GM21360 (cell line): ENCODE measurements at regions not wholly inside any gene's neighbourhood (a gene's known extent, or its start where the extent isn't known, plus 50 kb on each side); places are given as distances from the start of the nearest gene placed in this dataset.

ENCODE experiments used
- ATAC-seq: cut with Tn5 transposase; IDR thresholded peaks from one replicate; pipeline ENCODE4 v1.9.1; 2021; ENCODE audit warnings: mild to moderate bottlenecking, moderate library complexity; ENCODE audit not compliant: unreplicated experiment

DNA sequence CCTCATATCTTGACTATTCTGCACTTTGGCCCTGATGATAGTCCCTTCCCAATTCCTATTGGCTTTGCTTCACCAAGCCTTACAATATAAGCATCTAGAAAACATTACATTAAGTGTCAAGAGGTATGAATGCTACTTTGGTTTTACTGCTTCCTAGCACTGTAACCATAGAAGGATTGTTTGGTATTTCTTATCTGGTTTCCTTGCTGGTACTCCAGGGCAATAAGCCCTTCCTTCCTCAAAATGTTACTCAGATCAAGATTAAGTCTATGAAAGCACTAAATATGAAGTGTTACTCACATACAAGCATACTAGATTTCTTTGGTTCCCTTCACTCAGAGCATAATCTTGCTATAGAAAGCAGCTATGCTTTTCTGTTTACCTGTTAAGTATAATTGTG, 492.5 kb downstream of the ETV1 start:
- no peak for ATAC-seq

GRCh38 chr7:13508586-13508985, 480.9 kb downstream of the ETV1 start:
- no peak for ATAC-seq

- ATAC-seq: no peak
These were observed 470.7 kb downstream of the ETV1 start for GRCh38 chr7:13518738-13519137.

- ATAC-seq: no peak
These were observed 465.4 kb downstream of the ETV1 start for GRCh38 chr7:13524076-13524475.

DNA sequence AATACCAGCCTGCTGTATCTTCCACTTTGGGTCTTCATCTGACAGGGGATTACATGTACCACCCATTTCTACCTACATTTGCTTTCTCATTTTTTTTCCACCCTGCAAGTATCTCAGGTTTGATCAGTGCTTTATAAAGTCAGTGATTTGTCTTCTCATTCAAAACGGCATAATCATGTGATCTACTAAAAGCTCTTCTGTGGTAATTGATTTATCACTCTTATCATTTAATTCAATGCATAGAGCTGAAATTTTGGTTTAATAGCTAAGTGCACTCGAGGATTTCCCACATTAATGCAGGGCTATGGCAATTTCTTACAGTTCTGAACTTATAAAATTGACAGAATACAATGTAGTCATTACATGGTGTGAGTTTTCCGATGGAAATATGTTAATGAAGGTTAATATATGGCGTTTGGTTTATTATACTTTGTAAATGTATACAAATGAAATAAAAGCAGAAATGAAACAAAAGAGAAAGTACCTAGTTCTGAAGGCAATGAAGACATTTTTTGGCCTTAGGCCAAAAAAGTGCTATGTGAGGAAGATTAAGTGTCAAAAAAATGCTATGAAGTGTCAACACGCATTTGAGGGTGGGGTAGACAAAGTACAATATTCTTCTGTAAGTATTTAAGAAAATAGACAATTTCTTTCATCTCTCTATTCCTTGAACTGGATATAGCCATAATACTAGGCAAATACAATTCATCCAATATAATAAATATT, 457.3 kb downstream of the ETV1 start:
- no peak for ATAC-seq

DNA sequence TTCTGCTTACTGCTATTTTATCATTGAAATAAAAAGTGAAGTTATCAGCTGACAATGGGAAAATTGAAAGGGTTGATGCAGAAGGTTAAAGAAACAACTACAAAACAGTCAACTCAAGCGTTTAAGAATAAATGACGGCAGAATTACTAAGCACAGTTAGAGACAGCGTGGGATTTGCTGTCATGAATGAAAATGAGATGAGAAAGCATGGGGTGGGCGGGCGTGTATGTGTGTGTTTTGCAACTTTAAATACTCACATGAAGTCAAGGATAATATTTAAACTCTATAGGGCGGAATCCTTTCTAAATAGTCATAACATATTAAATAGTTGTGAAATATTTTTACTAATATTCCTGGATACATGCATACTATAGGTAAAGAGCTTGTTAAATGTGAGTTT, 450.8 kb downstream of the ETV1 start:
- ATAC-seq: no peak

DNA sequence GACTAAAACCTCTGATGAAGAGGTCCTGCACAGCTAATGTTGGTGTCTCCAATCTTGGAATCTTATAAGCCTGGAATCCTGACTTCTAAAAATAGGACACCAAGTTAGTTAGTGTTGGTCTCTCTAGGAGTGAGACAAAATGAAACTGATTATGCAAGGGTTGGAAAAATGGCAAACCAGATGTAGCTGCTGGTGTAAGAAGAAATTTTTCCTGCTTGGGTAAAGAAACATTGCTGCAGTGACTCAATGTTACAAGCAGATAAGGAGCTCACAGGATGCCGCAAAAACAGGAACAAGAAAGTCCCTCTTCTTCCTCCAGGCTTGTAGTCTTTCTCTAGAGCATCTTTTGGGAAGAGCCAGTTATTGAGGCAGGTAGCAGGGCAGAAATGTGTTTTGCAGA, 449.0 kb downstream of the ETV1 start:
- ATAC-seq: no peak

GRCh38 chr7:13541326-13541725, 448.1 kb downstream of the ETV1 start:
- no peak for ATAC-seq

DNA sequence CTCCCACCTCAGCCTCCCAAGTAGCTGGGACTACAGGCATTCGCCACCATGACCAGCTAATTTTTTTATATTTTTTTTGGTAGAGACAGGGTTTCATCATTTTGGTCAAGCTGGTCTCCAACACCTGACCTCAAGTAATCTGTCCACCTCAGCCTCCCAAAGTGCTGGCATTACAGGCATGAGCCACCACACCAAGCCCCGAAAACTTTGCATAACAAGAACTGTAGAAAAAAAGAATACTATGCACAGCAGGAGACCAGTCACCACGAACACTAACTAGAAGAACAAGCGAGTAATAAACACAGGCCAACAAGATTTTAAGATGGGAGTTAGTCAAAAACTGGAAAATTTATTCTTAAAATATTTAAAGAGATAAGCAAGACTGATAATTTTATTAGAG, 447.0 kb downstream of the ETV1 start:
- no peak for ATAC-seq

GRCh38 chr7:13551503-13551902, 438.0 kb downstream of the ETV1 start:
- no peak for ATAC-seq

DNA sequence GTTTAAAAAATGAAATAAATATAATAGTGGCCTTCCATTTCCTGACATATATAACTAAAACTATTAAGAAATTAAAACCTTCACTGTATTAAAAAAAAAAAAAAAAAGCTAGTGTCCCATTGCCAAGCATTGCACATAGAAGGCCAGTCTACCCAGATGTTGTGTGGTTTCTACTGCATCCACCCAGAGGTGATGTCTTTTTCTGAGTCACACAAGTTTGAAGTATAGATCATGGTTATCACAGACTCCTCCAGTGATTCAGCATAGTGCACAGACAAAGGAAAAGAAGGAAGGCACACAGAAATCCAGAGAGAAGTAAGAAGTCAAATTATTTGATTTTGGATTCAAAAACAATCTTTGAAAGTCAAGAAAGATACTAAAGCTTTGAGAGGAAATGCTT, 429.0 kb downstream of the ETV1 start:
- ATAC-seq: no peak

DNA sequence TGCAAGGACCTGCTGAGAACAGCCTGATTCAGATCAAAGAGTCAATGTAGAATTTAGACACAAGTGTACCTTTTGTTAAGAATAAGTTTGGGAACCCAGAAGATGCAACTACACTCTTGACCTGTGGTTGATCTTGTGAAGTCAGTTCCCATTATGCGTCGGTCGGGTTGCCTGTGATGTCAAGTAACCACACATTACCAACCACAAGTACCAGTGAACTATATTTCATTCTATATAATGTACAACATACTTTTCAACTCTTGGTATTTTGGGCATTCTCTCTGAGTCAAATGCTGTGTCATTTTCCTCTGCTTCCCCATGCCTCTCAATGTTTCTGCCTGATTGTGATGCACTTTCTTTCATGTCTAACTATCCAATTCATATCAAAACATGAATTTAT, 426.2 kb downstream of the ETV1 start:
- no peak for ATAC-seq

GRCh38 chr7:13563680-13564079, 425.8 kb downstream of the ETV1 start:
- no peak for ATAC-seq

DNA sequence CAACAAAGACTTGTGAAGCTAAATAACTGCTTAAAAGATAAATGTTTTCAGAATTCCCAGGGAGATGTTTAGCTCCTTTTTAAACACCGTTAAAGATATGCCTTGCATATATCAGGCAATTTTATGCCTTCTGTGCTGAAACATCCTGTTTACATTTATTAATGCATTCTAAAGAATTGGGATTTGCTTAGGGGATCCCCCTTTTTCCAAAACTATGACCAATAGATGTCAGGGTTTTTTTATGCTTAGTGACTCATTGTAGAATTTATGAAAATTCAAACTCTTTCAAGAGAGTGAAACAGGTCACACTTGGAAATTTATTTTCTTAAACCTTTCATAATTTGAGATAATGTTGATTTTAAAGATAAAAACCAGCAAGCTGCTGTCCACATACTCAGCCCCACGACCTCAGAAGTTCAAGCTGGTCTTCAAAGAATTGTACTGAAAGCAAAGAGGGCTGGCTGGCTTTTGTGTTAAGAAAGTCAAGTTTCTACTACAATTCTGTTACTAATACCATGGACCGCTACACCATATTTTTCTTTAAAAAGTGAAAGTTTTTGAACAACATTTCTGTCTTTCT, 411.8 kb downstream of the ETV1 start:
- no peak for ATAC-seq

DNA sequence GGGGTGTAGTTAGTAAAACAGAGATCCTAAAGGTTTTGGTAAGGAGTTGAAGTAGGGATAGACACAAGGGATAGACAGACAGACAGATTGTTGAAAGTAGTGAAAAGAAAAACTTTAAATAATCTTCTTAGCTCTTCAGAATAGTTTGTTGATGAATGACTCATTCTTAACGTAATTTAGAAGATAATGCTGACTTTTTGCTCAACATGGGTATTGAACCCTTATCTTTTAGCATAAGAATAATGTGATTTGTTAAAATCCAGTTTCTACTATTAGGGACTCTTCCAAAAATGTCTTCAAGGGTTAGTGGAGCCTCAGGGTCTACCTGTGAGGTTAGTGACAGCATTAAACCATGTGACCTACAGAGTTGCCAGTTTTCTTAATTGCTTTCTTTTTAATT, 411.2 kb downstream of the ETV1 start:
- ATAC-seq: no peak

GRCh38 chr7:13581097-13581496, 408.4 kb downstream of the ETV1 start:
- ATAC-seq: no peak

DNA sequence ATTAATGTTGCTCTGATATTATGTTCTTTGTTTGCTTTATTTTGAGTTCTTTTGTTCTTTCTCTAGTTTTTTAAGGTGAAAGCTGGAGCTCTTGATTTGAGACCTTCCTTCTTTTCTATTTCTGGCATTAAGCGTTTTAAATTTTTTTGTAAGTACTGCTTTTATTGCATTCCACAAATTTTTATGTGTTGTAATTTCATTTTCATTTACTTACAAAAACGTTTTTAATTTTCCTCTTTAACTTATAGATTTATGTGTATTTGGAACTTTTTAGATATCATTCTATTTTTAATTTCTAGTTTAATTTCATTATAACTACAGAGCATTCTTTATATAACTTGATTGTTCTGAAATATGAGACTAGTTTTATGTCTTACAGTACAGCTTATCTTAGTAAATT, 395.6 kb downstream of the ETV1 start:
- no peak for ATAC-seq

- no peak for ATAC-seq
These were observed 387.4 kb downstream of the ETV1 start for GRCh38 chr7:13602036-13602435.

GRCh38 chr7:13603016-13603415, 386.4 kb downstream of the ETV1 start:
- no peak for ATAC-seq

- ATAC-seq: no peak
These were observed 385.8 kb downstream of the ETV1 start for GRCh38 chr7:13603661-13604060.

DNA sequence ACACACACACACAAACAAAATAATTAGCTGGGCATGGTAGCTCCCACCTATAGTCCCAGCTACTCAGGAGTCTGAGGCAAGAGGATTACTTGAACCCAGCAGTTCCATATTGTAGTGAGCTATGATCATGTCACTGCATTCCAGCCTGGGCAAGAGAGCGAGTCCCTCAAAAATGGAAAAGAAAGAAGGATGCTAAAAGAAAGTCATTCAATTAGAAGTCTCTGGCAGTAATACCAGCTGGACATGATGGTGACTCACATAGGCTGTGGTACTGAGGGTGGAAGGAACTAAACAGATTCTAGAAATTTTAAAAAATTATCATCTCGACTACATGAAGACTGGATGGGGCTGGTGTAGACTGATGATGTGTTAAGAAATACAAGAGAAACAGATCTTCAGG, 385.3 kb downstream of the ETV1 start:
- ATAC-seq: no peak

GRCh38 chr7:13610372-13610771, 379.1 kb downstream of the ETV1 start:
- no peak for ATAC-seq

DNA sequence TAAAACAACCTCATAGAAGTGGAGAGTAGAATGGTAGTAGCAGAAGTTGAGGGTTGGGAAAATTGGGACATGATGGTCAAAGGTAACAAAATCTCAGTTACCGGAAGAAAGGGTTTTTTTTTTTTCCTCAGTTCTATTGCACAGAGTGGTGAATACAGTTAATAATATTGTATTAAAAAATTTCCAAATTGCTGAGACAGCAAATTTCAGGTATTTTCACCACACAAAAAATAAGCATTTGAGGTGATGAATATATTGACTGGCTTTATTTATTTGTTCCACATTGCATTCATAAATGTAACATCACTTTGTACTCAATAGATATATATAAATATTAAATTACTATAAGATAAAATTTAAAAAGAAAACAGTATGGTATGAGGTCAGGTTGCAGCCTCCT, 373.8 kb downstream of the ETV1 start:
- ATAC-seq: no peak
